ENCODE measurements at regions not wholly inside any gene's neighbourhood (a gene's known extent, or its start where the extent isn't known, plus 50 kb on each side); places are given as distances from the start of the nearest gene placed in this dataset.

- Mint-ChIP-seq H3K27ac (ENCODE audit: low read depth, unreplicated experiment) (no peak overlapping the region), H3K27me3 (ENCODE audit: insufficient read depth, unreplicated experiment) (no peaks in the 10 kb centered on the region), H3K9me3 (ENCODE audit: unreplicated experiment) (no peaks in the 10 kb centered on the region), H3K36me3 (ENCODE audit: insufficient read depth, unreplicated experiment) (no peaks in the 10 kb centered on the region), H3K4me1 (ENCODE audit: insufficient read depth, unreplicated experiment) (peaks cover 23% of the 10 kb centered on the region), H3K4me3 (ENCODE audit: unreplicated experiment) (no peak overlapping the region)
- POLR2A ChIA-PET: no interaction called here
- intact Hi-C loops (cut with micrococcal nuclease): loop anchor here (10.0 kb wide), 1 partner anchor 205 kb away; the partner anchor contains the start of gene STXBP5
- no TSS peak for BruUV-seq (replicated peaks)
- CTCF ChIA-PET: interaction anchor here (0.8 kb wide), 1 partner anchor 204 kb away, joined by 4 read pairs; no protein-coding TSS in a partner anchor
- DNase-seq (ENCODE audit: unreplicated experiment): no peak
- TF ChIP-seq CTCF (IDR thresholded peaks at IDR 0.05; ENCODE audit: unreplicated experiment): no peak
These were observed 204.5 kb upstream of the STXBP5 start for GRCh38 chr6:146999766-147000165.

GRCh38 chr6:147000545-147001488 is 203.4 kb upstream of the STXBP5 start:
- Mint-ChIP-seq H3K27ac (ENCODE audit: low read depth, unreplicated experiment) (no peak overlapping the region), H3K4me3 (ENCODE audit: unreplicated experiment) (no peak overlapping the region), H3K4me1 (ENCODE audit: insufficient read depth, unreplicated experiment) (peaks cover 23% of the 10 kb centered on the region), H3K27me3 (ENCODE audit: insufficient read depth, unreplicated experiment) (no peaks in the 10 kb centered on the region), H3K9me3 (ENCODE audit: unreplicated experiment) (no peaks in the 10 kb centered on the region), H3K36me3 (ENCODE audit: insufficient read depth, unreplicated experiment) (no peaks in the 10 kb centered on the region)
- TF ChIP-seq CTCF (IDR thresholded peaks at IDR 0.05; ENCODE audit: unreplicated experiment): no peak
- intact Hi-C loops (cut with micrococcal nuclease): no loop called here
- no TSS peak for BruUV-seq (replicated peaks)
- DNase-seq (ENCODE audit: unreplicated experiment): peak; percentile 28
- POLR2A ChIA-PET: interaction anchor here (0.7 to 0.8 kb wide), 2 partner anchors 30 to 135 kb away, joined by 3 read pairs; no protein-coding TSS in a partner anchor
- CTCF ChIA-PET: interaction anchor here (0.5 to 0.6 kb wide), 2 partner anchors 33 to 244 kb away, joined by 3 read pairs; no protein-coding TSS in a partner anchor

GRCh38 chr6:147001621-147002020 is 202.6 kb upstream of the STXBP5 start:
- no TSS peak for BruUV-seq (replicated peaks)
- Mint-ChIP-seq H3K9me3 (ENCODE audit: unreplicated experiment) (no peaks in the 10 kb centered on the region), H3K36me3 (ENCODE audit: insufficient read depth, unreplicated experiment) (no peaks in the 10 kb centered on the region), H3K27ac (ENCODE audit: low read depth, unreplicated experiment) (no peak overlapping the region), H3K4me1 (ENCODE audit: insufficient read depth, unreplicated experiment) (peaks cover 23% of the 10 kb centered on the region), H3K27me3 (ENCODE audit: insufficient read depth, unreplicated experiment) (no peaks in the 10 kb centered on the region), H3K4me3 (ENCODE audit: unreplicated experiment) (no peak overlapping the region)
- ChIA-PET POLR2A (no interaction called here), CTCF (interaction anchor here (0.6 kb wide), 1 partner anchor 243 kb away, joined by 3 read pairs; no protein-coding TSS in a partner anchor)
- no peak for TF ChIP-seq CTCF (IDR thresholded peaks at IDR 0.05; ENCODE audit: unreplicated experiment)
- peak; percentile 34 for DNase-seq (ENCODE audit: unreplicated experiment)
- intact Hi-C loops (cut with micrococcal nuclease): no loop called here

- CTCF ChIA-PET: interaction anchor here (0.7 kb wide), 1 partner anchor 28 kb away, joined by 3 read pairs; no protein-coding TSS in a partner anchor
- intact Hi-C loops (cut with micrococcal nuclease): no loop called here
- no peak for TF ChIP-seq CTCF (IDR thresholded peaks at IDR 0.05; ENCODE audit: unreplicated experiment)
- Mint-ChIP-seq H3K36me3 (ENCODE audit: insufficient read depth, unreplicated experiment) (no peaks in the 10 kb centered on the region), H3K27me3 (ENCODE audit: insufficient read depth, unreplicated experiment) (no peaks in the 10 kb centered on the region), H3K4me3 (ENCODE audit: unreplicated experiment) (no peak overlapping the region), H3K4me1 (ENCODE audit: insufficient read depth, unreplicated experiment) (peaks cover 17% of the 10 kb centered on the region), H3K9me3 (ENCODE audit: unreplicated experiment) (no peaks in the 10 kb centered on the region), H3K27ac (ENCODE audit: low read depth, unreplicated experiment) (no peak overlapping the region)
- POLR2A ChIA-PET: no interaction called here
- BruUV-seq (replicated peaks): no TSS peak
- no peak for DNase-seq (ENCODE audit: unreplicated experiment)
These were observed 201.0 kb upstream of the STXBP5 start for GRCh38 chr6:147003186-147003585.

All from MCF 10A (cell line).